Esophagus muscularis mucosa (tissue), 4 donors: ENCODE measurements at regions not wholly inside any gene's neighbourhood (a gene's known extent, or its start where the extent isn't known, plus 50 kb on each side); places are given as distances from the start of the nearest gene placed in this dataset.

Experiments used
- DNase-seq: peaks from one replicate; pipeline ENCODE4 v3.0.0-alpha.2; 2017; ENCODE audit errors: extremely low spot score
- H3K27ac ChIP-seq, 4 donors: fragments of 200-600 bp; sonication (generic); replicated peaks in 1 of 4; 1 replicate in 3 of 4; 2 replicates in 1 of 4; pipeline ENCODE4 v1.5.1; 2016 to 2019; ENCODE audit warnings: mild to moderate bottlenecking in 1 of 4
- H3K27me3 ChIP-seq, 4 donors: fragments of 200-600 bp; sonication (generic); one replicate each; pipeline versions ENCODE4 v1.5.1 to v1.6.0; 2016 to 2019
- H3K36me3 ChIP-seq, 4 donors: fragments of 200-600 bp; sonication (generic); one replicate each; pipeline ENCODE4 v1.5.1; 2016 to 2019
- H3K4me1 ChIP-seq, 4 donors: fragments of 200-600 bp; sonication (generic); one replicate each; pipeline ENCODE4 v1.5.1; 2016 to 2019
- H3K4me3 ChIP-seq, 4 donors: fragments of 200-600 bp; sonication (generic); 1 replicate in 2 of 4; 2 replicates in 2 of 4; pipeline ENCODE4 v1.5.1; 2016 to 2019; ENCODE audit warnings: mild to moderate bottlenecking in 4 of 4, moderate library complexity in 1 of 4
- H3K9me3 ChIP-seq, 4 donors: fragments of 200-600 bp; sonication (generic); 1 replicate in 3 of 4; 2 replicates in 1 of 4; pipeline ENCODE4 v1.5.1; 2016 to 2019
- CTCF ChIP-seq, 3 experiments: fragments of 200-600 bp in 2 of 3; fragments of 450-650 bp in 1 of 3; sonication (generic) in 2 of 3; IDR thresholded peaks; one replicate each; pipeline ENCODE4 v1.5.1; 2017 to 2019; ENCODE audit warnings: antibody characterized with exemption in 3 of 3, mild to moderate bottlenecking in 2 of 3, moderate library complexity in 1 of 3
- EP300 ChIP-seq: sonication (generic); formaldehyde crosslinking; IDR thresholded peaks from one replicate; pipeline ENCODE4 v1.6.1; 2017; ENCODE audit warnings: antibody characterized with exemption
- POLR2A ChIP-seq: fragments of 450-650 bp; IDR thresholded peaks from one replicate; pipeline ENCODE4 v1.6.1; 2017; ENCODE audit warnings: antibody characterized with exemption, moderate library complexity, mild to moderate bottlenecking, low read depth
- POLR2AphosphoS5 ChIP-seq, 2 donors: sonication (generic); formaldehyde crosslinking; IDR thresholded peaks; one replicate each; pipeline ENCODE4 v1.6.1; 2017; ENCODE audit warnings: antibody characterized with exemption in 2 of 2
- WGBS: methylation state at CpG from one replicate; pipeline ENCODE4 v1.1.5; 2018; 5-methylcytosine and 5-hydroxymethylcytosine counted together
- intact Hi-C: fragments of 100-400 bp; cut with DNase I; formaldehyde crosslinking; loops from one replicate; pipeline ENCODE4 v1.15.1; 2023

DNA sequence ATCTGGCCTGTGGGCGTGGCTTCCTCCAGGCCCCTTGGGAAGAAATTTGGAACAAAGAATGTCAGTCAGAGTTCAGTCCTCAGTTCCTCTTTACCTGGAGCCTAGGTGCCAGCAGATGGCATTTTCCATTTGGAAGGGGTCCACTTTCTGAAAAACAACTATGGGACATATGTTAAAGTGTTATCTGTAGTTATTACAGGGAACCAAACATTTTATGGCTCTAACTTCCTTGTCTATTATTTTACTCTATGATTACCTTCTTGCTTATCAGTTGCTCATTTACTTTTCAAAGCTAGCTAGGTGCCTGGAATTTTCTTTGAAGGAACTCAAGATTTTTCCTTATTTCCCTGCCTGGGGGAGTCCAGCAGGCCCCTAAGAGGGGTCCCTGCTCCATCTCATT lies 159.8 kb upstream of the PUDP start:
- whole genome bisulfite sequencing = 88% methylated on average over 1 of the region's 1 CpG
- no peaks in the 10 kb centered on the region for H3K4me1 ChIP-seq
- no peak for DNase-seq

GRCh38 chrX:7294483-7294882 lies 146.5 kb upstream of the PUDP start:
- intact Hi-C loops = no loop called here

More for the DNA sequence above, 159.8 kb upstream of the PUDP start:
- peaks cover 0 to 10% (median 5%) of the 10 kb centered on the region in 4 donors for H3K36me3 ChIP-seq
- no peak overlapping the region for H3K27ac ChIP-seq
- TF ChIP-seq POLR2AphosphoS5 (IDR thresholded peaks at IDR 0.05) (no peak), EP300 (no peak), POLR2A (no peak), CTCF (IDR thresholded peaks at IDR 0.05) (no peak)
- no peaks in the 10 kb centered on the region for H3K27me3 ChIP-seq
- intact Hi-C loops = no loop called here
- H3K9me3 ChIP-seq = no peaks in the 10 kb centered on the region
- H3K4me3 ChIP-seq = no peak overlapping the region

DNA sequence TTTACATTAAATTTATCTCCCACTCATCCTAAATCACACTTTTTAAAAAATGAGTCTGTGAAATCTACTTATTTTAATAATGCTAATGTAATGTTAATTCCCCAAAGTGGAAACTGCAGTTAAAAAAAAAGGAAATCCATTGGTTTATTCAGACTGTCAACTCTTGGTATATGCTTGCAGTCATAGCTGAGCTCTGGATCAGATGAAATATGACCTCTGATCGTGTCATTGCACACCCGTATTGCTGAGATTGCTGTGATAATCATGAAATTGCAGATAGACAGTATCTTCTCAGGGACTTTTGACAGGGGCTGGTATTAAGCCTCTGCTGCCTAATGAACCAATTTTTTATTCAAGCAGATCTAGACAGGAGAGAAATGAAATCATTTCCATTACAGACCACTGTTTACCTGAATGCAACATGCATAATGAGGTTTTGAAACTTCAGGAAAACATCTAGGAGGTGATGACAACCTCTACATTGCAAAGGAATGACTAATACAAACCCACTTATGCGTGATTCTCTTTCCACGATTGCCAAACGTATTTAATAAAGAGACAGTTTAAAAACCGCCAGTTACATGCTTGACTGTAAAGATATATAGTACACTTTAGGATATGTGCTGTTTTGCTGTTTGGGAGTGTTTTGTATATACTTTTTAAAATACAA lies 138.3 kb upstream of the PUDP start:
- H3K9me3 ChIP-seq = no peaks in the 10 kb centered on the region
- H3K27ac ChIP-seq = no peak overlapping the region
- TF ChIP-seq POLR2AphosphoS5 (IDR thresholded peaks at IDR 0.05) = no peak
- no peak for TF ChIP-seq POLR2A
- TF ChIP-seq CTCF (IDR thresholded peaks at IDR 0.05) = no peak
- TF ChIP-seq EP300 = no peak
- no peaks in the 10 kb centered on the region for H3K27me3 ChIP-seq
- H3K4me1 ChIP-seq = no peaks in the 10 kb centered on the region
- intact Hi-C loops = no loop called here
- DNase-seq = no peak
- 67% methylated on average over 6 of the region's 6 CpGs for WGBS
- H3K4me3 ChIP-seq = no peak overlapping the region
- no peaks in the 10 kb centered on the region for H3K36me3 ChIP-seq

More at GRCh38 chrX:7294483-7294882, 146.5 kb upstream of the PUDP start:
- H3K36me3 ChIP-seq = no peaks in the 10 kb centered on the region
- no peaks in the 10 kb centered on the region for H3K4me1 ChIP-seq
- WGBS = 95% methylated on average over 1 of the region's 1 CpG
- no peak overlapping the region for H3K4me3 ChIP-seq
- H3K27ac ChIP-seq = no peak overlapping the region
- TF ChIP-seq POLR2AphosphoS5 (IDR thresholded peaks at IDR 0.05) (no peak), CTCF (IDR thresholded peaks at IDR 0.05) (no peak), POLR2A (no peak), EP300 (no peak)
- H3K27me3 ChIP-seq = no peaks in the 10 kb centered on the region
- DNase-seq = no peak
- H3K9me3 ChIP-seq = peaks cover 0 to 3% (median 0%) of the 10 kb centered on the region in 4 donors

GRCh38 chrX:7285765-7286164 lies 137.8 kb upstream of the PUDP start:
- TF ChIP-seq EP300 = no peak
- no peak for TF ChIP-seq CTCF (IDR thresholded peaks at IDR 0.05)
- WGBS = 88% methylated on average over 2 of the region's 2 CpGs

GRCh38 chrX:7283741-7284140 lies 135.8 kb upstream of the PUDP start:
- no peaks in the 10 kb centered on the region for H3K27me3 ChIP-seq
- no peak overlapping the region for H3K4me3 ChIP-seq
- 49% methylated on average over 2 of the region's 2 CpGs for WGBS
- no peaks in the 10 kb centered on the region for H3K36me3 ChIP-seq
- intact Hi-C loops = no loop called here
- no peaks in the 10 kb centered on the region for H3K9me3 ChIP-seq
- no peak overlapping the region for H3K27ac ChIP-seq
- H3K4me1 ChIP-seq = peaks cover 0 to 8% (median 3%) of the 10 kb centered on the region in 4 donors
- TF ChIP-seq POLR2A (no peak), POLR2AphosphoS5 (IDR thresholded peaks at IDR 0.05) (no peak), CTCF (IDR thresholded peaks at IDR 0.05) (no peak), EP300 (no peak)
- no peak for DNase-seq

More at GRCh38 chrX:7285765-7286164, 137.8 kb upstream of the PUDP start:
- intact Hi-C loops = no loop called here
- no peaks in the 10 kb centered on the region for H3K9me3 ChIP-seq
- no peak for DNase-seq
- no peaks in the 10 kb centered on the region for H3K36me3 ChIP-seq
- H3K27me3 ChIP-seq = no peaks in the 10 kb centered on the region
- H3K27ac ChIP-seq = no peak overlapping the region
- H3K4me1 ChIP-seq = peaks cover 0 to 3% (median 0%) of the 10 kb centered on the region in 4 donors
- no peak overlapping the region for H3K4me3 ChIP-seq
